H9 (cell line): ENCODE measurements at regions not wholly inside any gene's neighbourhood (a gene's known extent, or its start where the extent isn't known, plus 50 kb on each side); places are given as distances from the start of the nearest gene placed in this dataset.

Experiments
- DNase-seq: peaks from one replicate; pipeline ENCODE4 v3.0.0-alpha.2; 2017
- H2AFZ ChIP-seq: one replicate; pipeline ENCODE4 v1.6.1; 2013; ENCODE audit warnings: mild to moderate bottlenecking, low read length, control low read depth, moderate library complexity
- H2AK5ac ChIP-seq: 2 replicates; pipeline ENCODE4 v1.6.1; 2013; ENCODE audit warnings: low read length, control low read depth, mixed read lengths; ENCODE audit not compliant: insufficient read length
- H2BK120ac ChIP-seq: one replicate; pipeline ENCODE4 v1.6.1; 2013; ENCODE audit warnings: low read depth, mild to moderate bottlenecking, low read length, control low read depth, inconsistent platforms; ENCODE audit not compliant: poor library complexity, severe bottlenecking
- H2BK12ac ChIP-seq: 2 replicates; pipeline ENCODE4 v1.6.1; 2013; ENCODE audit warnings: low read length, control low read depth, mixed read lengths, low read depth; ENCODE audit not compliant: insufficient read length
- H2BK15ac ChIP-seq: 2 replicates; pipeline ENCODE4 v1.6.1; 2013; ENCODE audit warnings: low read depth, low read length, control low read depth
- H2BK20ac ChIP-seq: one replicate; pipeline ENCODE4 v1.6.1; 2013; ENCODE audit warnings: low read depth, mild to moderate bottlenecking, low read length, control low read depth, inconsistent platforms; ENCODE audit not compliant: poor library complexity, severe bottlenecking
- H2BK5ac ChIP-seq: 2 replicates; pipeline ENCODE4 v1.6.1; 2013; ENCODE audit warnings: low read length, control low read depth, mixed read lengths; ENCODE audit not compliant: insufficient read length
- H3K14ac ChIP-seq: 2 replicates; pipeline ENCODE4 v1.6.1; 2013; ENCODE audit warnings: low read length, control low read depth; ENCODE audit not compliant: insufficient read depth
- H3K18ac ChIP-seq: 2 replicates; pipeline ENCODE4 v1.6.1; 2013; ENCODE audit warnings: low read depth, mild to moderate bottlenecking, mixed read lengths, low read length, control low read depth; ENCODE audit not compliant: insufficient read length
- H3K23ac ChIP-seq: 2 replicates; pipeline ENCODE4 v1.6.1; 2013; ENCODE audit warnings: low read length, control low read depth, mixed read lengths, low read depth; ENCODE audit not compliant: insufficient read length
- H3K23me2 ChIP-seq: 2 replicates; pipeline ENCODE4 v1.6.1; 2013; ENCODE audit warnings: low read depth, mild to moderate bottlenecking, mixed read lengths, low read length, control low read depth; ENCODE audit not compliant: insufficient read length, poor library complexity, severe bottlenecking
- H3K27ac ChIP-seq: 2 replicates; pipeline ENCODE4 v1.5.1; 2013; ENCODE audit warnings: low read length, control low read depth, mixed read lengths, low read depth; ENCODE audit not compliant: insufficient read length
- H3K27me3 ChIP-seq: 2 replicates; pipeline ENCODE4 v1.6.1; 2013; ENCODE audit warnings: low read length, control low read depth, inconsistent platforms; ENCODE audit not compliant: insufficient read depth
- H3K4ac ChIP-seq: 2 replicates; pipeline ENCODE4 v1.6.1; 2013; ENCODE audit warnings: low read depth, mild to moderate bottlenecking, control low read depth, inconsistent platforms, low read length, moderate library complexity
- H3K4me1 ChIP-seq: 2 replicates; pipeline ENCODE4 v1.6.1; 2013; ENCODE audit warnings: low read length, control low read depth, inconsistent platforms; ENCODE audit not compliant: insufficient read depth
- H3K4me2 ChIP-seq: 2 replicates; pipeline ENCODE4 v1.6.1; 2013; ENCODE audit warnings: low read length, control low read depth, mixed read lengths; ENCODE audit not compliant: insufficient read length, insufficient read depth
- H3K56ac ChIP-seq: 2 replicates; pipeline ENCODE4 v1.6.1; 2013; ENCODE audit warnings: low read depth, mild to moderate bottlenecking, mixed read lengths, low read length, control low read depth; ENCODE audit not compliant: insufficient read length
- H3K79me1 ChIP-seq: 2 replicates; pipeline ENCODE4 v1.6.1; 2013; ENCODE audit warnings: low read depth, mild to moderate bottlenecking, moderate library complexity, low read length, control low read depth, inconsistent platforms; ENCODE audit not compliant: insufficient read depth, poor library complexity, severe bottlenecking
- H3K79me2 ChIP-seq: 2 replicates; pipeline ENCODE4 v1.6.1; 2013; ENCODE audit warnings: low read length, control low read depth, inconsistent platforms; ENCODE audit not compliant: insufficient read depth
- H3K9ac ChIP-seq: 2 replicates; pipeline ENCODE4 v1.6.1; 2013; ENCODE audit warnings: low read length, control low read depth, mixed read lengths; ENCODE audit not compliant: insufficient read length; ENCODE audit errors: extremely low read depth
- H3K9me3 ChIP-seq: one replicate; pipeline ENCODE4 v1.6.1; 2013; ENCODE audit warnings: low read depth, low read length, inconsistent platforms; ENCODE audit not compliant: control insufficient read depth
- H3T11ph ChIP-seq: one replicate; pipeline ENCODE4 v1.6.1; 2013; ENCODE audit warnings: mild to moderate bottlenecking, low read length, control low read depth, inconsistent platforms
- H4K20me1 ChIP-seq: one replicate; pipeline ENCODE4 v1.6.1; 2013; ENCODE audit not compliant: control insufficient read depth, insufficient read length, insufficient read depth
- H4K5ac ChIP-seq: 2 replicates; pipeline ENCODE4 v1.6.1; 2013; ENCODE audit warnings: low read depth, mild to moderate bottlenecking, mixed read lengths, low read length, control low read depth; ENCODE audit not compliant: insufficient read length
- H4K8ac ChIP-seq: replicated peaks from 2 replicates; pipeline ENCODE4 v1.6.1; 2013; ENCODE audit warnings: low read length, control low read depth, mixed read lengths, low read depth; ENCODE audit not compliant: insufficient read length
- H4K91ac ChIP-seq: 2 replicates; pipeline ENCODE4 v1.6.1; 2013; ENCODE audit warnings: low read depth, mild to moderate bottlenecking, moderate library complexity, mixed read lengths, low read length, control low read depth; ENCODE audit not compliant: insufficient read length
- H3K27ac Mint-ChIP-seq, 3 experiments: 2 replicates in 2 of 3; 3 replicates in 1 of 3; pipeline ENCODE4 v1.8.0; 2020 to 2021; ENCODE audit warnings: mixed read lengths in 3 of 3, mild to moderate bottlenecking in 1 of 3, moderate library complexity in 1 of 3
- H3K27me3 Mint-ChIP-seq: 2 replicates; pipeline ENCODE4 v1.8.0; 2021; ENCODE audit warnings: low read depth, mild to moderate bottlenecking, moderate library complexity, mixed read lengths
- H3K36me3 Mint-ChIP-seq, 3 experiments: 2 replicates in 2 of 3; 3 replicates in 1 of 3; pipeline ENCODE4 v1.8.0; 2020 to 2021; ENCODE audit warnings: low read depth in 3 of 3, mixed read lengths in 3 of 3; ENCODE audit not compliant: insufficient read depth in 1 of 3
- H3K4me1 Mint-ChIP-seq, 2 experiments: 2 replicates each; pipeline ENCODE4 v1.8.0; 2020; ENCODE audit warnings: mixed read lengths in 2 of 2
- H3K4me3 Mint-ChIP-seq, 2 experiments: 2 replicates in 1 of 2; 3 replicates in 1 of 2; pipeline ENCODE4 v1.8.0; 2020 to 2021; ENCODE audit warnings: mild to moderate bottlenecking in 2 of 2, mixed read lengths in 2 of 2, moderate library complexity in 1 of 2
- H3K9me3 Mint-ChIP-seq, 2 experiments: 2 replicates in 1 of 2; 3 replicates in 1 of 2; pipeline ENCODE4 v1.8.0; 2020; ENCODE audit warnings: mild to moderate bottlenecking in 2 of 2, mixed read lengths in 2 of 2, moderate library complexity in 1 of 2
- TF ChIP-seq, protein P1 (sequence below): fragments of 200-600 bp; sonication (generic); conservative IDR thresholded peaks from 3 replicates; pipeline ENCODE4 v1.8.0; 2021; ENCODE audit warnings: antibody characterized with exemption, mild to moderate bottlenecking

DNA sequence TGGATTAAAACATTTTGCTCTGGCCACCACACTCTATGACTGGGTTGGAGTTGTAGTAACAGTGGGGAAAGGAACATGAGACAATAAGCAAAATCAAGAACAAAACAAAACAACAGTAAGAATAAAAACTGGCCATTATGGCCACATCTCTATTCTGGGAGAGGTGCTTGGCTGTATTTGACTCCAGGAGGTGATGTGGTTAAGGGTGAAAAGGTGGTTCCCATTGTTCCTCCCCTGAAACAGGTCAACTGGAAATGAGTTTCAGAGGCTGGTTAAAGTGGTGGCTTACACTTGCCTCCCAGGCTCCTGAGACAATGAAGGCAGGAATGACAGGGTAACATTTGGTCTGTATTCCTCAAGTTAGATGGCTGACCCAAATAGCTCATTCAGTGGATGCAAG, 67.3 kb upstream of the FANCL start:
- H2AFZ ChIP-seq: no peak overlapping the region
- no peak overlapping the region for H3K56ac ChIP-seq
- H4K20me1 ChIP-seq: no peaks in the 10 kb centered on the region
- H3K4me1 Mint-ChIP-seq: peaks cover 10 to 11% of the 10 kb centered on the region in 2 experiments
- no peaks in the 10 kb centered on the region for H3K27me3 Mint-ChIP-seq
- no peaks in the 10 kb centered on the region for H3K23me2 ChIP-seq
- no peak overlapping the region for H3K23ac ChIP-seq
- peaks cover 2 to 18% (median 4%) of the 10 kb centered on the region in 3 experiments for H3K36me3 Mint-ChIP-seq
- no peak overlapping the region for H3K27ac ChIP-seq
- H2BK15ac ChIP-seq: no peak overlapping the region
- no peak overlapping the region for H4K8ac ChIP-seq
- H2BK5ac ChIP-seq: no peak overlapping the region
- H3K18ac ChIP-seq: no peak overlapping the region
- no peak overlapping the region for H2BK12ac ChIP-seq
- no peaks in the 10 kb centered on the region for H3K79me2 ChIP-seq
- no peak overlapping the region for H3K4ac ChIP-seq
- no peak overlapping the region for H3T11ph ChIP-seq
- no peak for DNase-seq
- H3K4me3 Mint-ChIP-seq: no peak overlapping the region
- no peak overlapping the region for H3K4me2 ChIP-seq
- H3K14ac ChIP-seq: no peak overlapping the region
- H3K79me1 ChIP-seq: no peaks in the 10 kb centered on the region
- no peaks in the 10 kb centered on the region for H3K27me3 ChIP-seq
- H2BK20ac ChIP-seq: no peak overlapping the region
- no peak overlapping the region for H3K27ac Mint-ChIP-seq
- H2AK5ac ChIP-seq: no peak overlapping the region
- H3K9me3 Mint-ChIP-seq: peaks cover 9 to 10% of the 10 kb centered on the region in 2 experiments
- no peak overlapping the region for H2BK120ac ChIP-seq
- H3K9ac ChIP-seq: no peak overlapping the region
- no peaks in the 10 kb centered on the region for H3K4me1 ChIP-seq
- TF ChIP-seq, protein P1, sequence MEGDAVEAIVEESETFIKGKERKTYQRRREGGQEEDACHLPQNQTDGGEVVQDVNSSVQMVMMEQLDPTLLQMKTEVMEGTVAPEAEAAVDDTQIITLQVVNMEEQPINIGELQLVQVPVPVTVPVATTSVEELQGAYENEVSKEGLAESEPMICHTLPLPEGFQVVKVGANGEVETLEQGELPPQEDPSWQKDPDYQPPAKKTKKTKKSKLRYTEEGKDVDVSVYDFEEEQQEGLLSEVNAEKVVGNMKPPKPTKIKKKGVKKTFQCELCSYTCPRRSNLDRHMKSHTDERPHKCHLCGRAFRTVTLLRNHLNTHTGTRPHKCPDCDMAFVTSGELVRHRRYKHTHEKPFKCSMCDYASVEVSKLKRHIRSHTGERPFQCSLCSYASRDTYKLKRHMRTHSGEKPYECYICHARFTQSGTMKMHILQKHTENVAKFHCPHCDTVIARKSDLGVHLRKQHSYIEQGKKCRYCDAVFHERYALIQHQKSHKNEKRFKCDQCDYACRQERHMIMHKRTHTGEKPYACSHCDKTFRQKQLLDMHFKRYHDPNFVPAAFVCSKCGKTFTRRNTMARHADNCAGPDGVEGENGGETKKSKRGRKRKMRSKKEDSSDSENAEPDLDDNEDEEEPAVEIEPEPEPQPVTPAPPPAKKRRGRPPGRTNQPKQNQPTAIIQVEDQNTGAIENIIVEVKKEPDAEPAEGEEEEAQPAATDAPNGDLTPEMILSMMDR: no peak
- no peak overlapping the region for H4K5ac ChIP-seq
- no peak overlapping the region for H4K91ac ChIP-seq
- no peaks in the 10 kb centered on the region for H3K9me3 ChIP-seq
